Daoy (cell line): ENCODE measurements at regions not wholly inside any gene's neighbourhood (a gene's known extent, or its start where the extent isn't known, plus 50 kb on each side); places are given as distances from the start of the nearest gene placed in this dataset.

Experiments used
- DNase-seq: peaks from one replicate; pipeline ENCODE4 v3.0.0-alpha.2; 2015; ENCODE audit warnings: low read depth

DNA sequence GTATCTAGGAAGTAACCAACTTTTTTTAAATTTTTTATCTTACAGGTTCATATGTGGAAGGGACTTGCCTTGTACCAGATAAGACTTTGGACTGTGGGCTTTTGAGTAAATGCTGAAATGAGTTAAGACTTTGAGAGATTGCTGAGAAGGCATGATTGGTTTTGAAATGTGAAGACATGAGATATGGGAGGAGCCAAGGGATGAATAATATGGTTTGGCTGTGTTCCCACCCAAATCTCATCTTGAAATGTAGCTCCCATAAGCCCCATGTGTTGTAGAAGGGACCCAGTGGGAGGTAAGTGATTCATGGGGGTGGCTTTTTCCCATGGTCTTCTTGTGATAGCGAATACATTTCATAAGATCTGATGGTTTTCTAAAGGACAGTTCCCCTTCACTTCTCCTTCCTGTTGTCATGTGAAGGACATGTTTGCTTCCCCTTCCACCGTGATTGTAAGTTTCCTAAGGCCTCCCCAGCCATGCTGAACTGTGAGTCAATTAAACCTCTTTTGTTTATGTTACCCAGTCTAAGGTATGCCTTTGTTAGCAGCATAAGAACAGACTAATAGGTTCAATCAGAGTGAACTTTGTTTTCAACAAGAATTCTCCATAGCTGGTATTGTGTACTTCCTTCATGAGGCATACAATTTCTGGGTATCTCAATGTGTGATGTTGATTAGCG, 535.6 kb upstream of the MEF2C start:
- peak; percentile 35 for DNase-seq

DNA sequence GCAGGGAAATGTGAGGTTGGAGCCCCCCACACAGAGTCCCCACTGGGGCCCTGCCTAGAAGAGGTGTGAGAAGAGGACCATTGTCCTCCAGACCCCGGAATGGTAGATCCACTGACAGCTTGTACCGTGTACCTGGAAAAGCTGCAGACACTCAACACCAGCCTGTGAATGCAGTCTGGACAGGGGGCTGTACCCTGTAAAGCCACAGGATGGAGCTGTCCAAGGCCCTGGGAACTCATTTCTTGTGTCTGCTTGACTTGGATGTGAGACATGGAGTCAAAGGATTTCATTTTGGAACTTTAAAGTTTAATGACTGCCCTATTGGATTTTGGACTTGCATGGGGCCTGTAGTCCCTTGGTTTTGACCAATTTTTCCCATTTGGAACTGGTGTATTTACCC, 535.0 kb upstream of the MEF2C start:
- no peak for DNase-seq

DNA sequence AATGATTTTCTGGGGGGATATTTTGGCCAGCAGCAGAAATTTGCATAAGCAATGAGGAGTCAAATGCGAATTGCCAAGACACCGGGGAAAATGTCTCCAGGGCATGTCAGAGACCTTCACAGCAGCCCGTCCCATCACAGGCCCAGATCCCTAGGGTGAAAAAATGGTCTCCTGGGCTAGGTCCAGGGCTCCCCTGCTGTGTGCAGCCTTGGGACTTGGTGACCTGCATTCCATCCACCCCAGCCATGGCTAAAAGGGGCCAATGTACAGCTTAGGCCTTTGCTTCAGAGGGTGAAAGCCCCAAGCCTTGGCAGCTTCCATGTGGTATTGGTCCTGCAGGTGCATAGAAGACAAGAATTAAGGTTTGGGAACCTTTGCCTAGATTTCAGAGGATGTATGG, 534.5 kb upstream of the MEF2C start:
- DNase-seq = no peak

DNA sequence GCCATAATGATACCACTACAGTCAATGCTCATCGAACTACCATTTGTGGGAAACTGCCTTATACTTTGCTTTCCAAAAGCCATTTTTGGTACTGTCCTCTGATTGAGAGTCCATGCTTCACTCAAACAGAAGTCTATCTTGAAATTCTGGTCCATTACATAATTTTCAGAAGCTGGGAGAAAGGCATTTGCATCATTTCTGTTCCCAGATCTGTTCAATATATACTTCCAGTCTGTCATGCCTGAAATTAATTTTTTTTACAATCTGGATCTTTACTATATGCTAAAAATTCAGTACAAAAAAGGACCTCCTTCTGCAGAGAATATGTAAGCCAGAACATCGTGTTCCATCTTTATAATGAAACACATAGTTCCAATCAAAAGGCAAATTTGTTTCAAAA, 528.9 kb upstream of the MEF2C start:
- no peak for DNase-seq

DNA sequence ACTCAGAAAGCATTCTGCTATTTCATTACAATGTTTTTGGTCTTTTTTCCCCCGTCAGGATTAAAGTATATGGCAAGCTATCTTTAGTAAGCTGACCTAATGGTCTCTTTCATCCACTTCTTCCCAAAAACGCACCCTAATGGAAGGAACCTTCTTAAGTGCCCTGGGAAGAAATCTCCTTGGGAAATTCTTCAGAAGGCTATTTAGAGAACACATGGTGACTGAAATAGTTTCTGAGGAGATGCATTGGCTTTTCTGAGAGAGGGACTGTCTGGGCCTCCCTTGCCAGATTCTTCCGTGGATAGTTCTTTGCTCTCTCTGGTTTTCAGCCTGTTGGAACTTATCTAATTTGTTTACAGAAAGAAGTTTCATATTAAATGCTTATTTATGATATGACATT, 524.1 kb upstream of the MEF2C start:
- no peak for DNase-seq

DNA sequence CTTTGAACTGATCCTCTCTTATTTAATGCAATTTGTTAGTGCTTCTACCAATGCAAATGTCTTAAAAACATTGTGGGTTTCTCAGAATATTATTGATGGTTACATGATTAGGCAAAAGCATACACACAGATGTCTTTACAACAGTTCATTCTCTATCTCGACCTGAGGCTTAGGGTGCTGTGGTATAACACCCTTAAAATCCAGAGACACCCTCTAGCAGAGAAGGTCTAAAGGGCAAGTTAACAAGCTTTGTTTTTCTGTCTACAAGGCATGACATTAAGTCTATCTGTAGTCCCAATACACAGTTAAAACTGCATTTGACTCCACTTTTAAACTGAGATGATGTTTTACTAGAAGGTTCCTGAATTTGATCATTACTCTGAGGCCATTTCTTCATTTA, 518.7 kb upstream of the MEF2C start:
- DNase-seq = no peak

DNA sequence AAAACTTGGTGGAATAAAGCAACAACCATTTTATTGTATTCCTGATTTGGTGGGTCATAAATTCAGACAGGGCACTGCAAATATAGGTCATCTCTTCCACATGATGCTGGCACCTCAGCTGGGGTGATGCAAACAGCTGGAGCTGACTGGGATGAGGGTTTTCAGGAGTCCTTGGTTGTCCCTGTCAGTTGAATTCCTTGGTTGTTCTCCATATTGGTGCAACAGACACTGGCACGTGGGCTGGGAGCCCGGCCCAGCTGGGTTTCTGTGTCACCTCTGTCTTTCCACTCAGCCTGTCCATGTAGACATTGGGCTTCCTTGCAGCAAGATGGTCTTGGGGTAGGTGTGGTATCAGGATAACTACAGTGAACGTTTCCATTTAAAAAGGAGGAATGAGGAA, 518.0 kb upstream of the MEF2C start:
- no peak for DNase-seq

DNA sequence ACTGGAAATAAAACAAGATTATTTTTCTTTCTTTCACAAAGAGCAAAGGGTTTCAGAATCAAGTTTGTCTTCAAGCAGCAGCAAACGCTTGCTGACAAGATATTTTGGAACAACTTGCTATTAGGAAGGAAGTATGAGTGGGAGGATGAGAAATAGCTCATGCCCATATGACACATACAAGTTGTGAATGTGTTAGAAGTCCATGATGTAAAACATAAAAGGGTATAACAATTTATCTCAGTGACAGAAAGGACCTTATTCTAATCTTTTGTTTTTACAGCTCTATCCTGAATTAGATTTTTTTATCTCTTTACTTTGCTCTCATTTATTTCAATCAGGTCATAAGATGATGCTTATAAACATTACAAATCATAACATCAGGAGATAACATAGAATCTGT, 516.6 kb upstream of the MEF2C start:
- no peak for DNase-seq

DNA sequence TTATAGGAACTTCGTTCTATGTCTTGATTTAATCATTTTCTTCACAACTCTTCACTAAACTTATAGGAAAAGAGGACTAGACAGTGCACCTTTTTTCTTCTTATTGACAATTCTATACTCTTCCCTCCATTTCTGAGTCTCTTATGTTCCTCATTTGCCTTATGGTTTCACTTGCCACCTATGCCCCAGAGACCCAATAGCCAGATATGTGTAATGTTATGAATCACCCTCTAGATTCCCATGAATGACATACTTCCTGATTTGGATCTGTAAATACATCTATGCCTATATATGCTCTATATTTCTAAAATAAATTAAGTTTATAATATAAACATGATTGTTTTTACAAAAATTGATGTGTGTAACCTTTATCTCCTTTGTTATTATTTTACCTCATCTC, 514.1 kb upstream of the MEF2C start:
- peak; percentile 53 for DNase-seq

DNA sequence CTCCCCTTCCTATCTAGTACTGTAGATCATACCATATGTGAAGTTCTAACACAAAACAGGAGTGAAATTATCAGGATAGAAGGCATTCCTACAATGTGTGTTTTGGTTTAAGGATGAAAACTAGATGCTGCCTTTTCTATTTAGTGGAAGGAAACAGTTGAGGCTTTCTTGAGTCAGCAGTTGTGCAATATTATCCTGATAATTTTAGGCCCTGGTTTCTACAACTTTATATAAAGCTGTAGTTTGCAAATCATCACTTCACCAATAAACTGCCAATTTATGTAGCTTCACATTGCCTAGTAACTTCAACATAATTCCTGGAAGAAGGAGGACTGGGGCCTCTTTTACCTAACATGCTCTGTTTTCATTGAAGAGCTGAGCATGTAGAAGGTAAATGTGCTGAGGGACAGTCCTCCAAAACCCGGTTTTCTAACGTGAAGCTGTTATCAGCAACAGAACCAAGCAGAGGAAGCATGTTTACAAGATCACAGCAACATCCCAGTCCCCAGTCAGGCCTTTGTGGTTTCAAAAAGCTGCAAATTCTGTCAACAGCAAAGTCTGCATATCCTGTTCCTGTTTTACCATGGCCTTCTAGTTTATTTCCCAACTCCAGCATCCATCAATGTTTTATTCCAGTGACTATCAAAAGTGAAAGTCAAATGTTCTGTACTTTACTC, 513.4 kb upstream of the MEF2C start:
- DNase-seq = peak; percentile 14

DNA sequence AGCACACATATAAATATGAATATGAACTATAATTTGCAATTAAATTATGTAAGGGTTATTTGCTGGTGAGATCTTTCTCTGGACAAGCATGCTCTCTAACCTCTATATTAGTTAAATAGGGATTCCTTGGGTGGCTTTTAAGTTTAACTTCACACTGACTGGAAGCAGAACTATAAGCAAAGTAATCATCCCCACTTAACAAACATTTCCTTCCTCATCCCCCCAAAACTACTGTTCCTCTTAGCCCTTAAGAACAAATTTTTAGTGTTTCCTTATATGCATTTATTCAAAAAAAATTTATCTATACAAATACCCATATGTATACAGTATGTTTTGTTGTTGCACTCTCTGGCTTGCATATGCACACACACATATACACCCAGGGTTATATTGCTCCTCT, 512.1 kb upstream of the MEF2C start:
- DNase-seq = no peak

DNA sequence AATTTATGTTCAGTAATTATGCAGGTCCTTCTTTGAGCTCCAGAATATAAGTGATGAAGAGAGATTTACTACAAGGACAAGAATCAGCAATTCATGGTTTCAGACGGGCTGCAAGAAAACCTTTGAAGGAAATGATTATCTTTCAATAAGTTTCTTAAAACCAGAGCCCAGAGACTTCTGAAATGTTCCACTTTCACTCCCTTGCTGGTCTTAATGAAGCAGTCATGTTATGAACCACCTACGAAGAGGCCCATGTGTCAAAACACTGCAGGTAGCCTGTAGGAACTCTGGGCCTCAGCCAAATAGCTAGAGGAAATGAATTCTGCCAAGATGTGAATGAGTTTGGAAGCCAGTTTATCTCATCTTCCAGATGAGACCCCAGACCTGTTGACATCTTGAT, 505.9 kb upstream of the MEF2C start:
- DNase-seq = no peak

DNA sequence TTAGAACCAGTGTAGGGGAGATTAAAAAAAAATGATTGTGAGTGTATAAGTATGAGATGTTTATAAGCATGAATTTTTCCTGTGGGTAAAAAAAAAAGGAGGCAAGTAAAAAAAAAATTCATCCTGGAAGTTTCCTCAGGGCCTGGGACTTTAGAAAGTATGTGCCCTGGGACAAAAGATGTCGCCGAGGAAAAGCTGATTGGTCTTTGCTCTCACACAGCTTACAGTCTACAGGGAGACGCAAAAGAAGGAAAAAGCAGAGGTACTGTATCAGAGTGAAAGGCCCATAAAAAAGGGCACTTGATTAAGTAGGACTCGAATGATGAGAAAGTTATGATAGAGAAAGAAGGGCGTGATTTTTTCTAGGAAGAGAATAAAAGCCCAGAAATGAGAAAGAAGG, 501.4 kb upstream of the MEF2C start:
- DNase-seq = no peak

DNA sequence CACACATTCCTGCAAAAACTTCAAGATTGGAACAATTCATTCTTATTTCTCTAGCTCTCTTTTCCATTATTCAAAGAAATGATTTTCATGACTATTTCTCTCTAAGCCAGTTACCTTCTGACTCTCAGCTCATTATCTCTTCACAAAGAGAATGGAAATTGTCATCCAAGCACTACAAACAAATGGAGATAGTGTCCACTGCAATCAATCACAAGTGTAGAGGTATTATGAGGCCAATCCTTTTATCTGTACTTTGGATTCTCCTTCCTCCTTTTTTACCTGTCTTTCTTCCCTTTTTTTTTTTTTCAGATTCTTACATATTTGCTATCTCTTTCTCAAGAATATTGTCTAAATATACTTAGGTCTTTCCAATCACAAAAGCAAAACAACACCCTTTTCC, 497.7 kb upstream of the MEF2C start:
- no peak for DNase-seq

DNA sequence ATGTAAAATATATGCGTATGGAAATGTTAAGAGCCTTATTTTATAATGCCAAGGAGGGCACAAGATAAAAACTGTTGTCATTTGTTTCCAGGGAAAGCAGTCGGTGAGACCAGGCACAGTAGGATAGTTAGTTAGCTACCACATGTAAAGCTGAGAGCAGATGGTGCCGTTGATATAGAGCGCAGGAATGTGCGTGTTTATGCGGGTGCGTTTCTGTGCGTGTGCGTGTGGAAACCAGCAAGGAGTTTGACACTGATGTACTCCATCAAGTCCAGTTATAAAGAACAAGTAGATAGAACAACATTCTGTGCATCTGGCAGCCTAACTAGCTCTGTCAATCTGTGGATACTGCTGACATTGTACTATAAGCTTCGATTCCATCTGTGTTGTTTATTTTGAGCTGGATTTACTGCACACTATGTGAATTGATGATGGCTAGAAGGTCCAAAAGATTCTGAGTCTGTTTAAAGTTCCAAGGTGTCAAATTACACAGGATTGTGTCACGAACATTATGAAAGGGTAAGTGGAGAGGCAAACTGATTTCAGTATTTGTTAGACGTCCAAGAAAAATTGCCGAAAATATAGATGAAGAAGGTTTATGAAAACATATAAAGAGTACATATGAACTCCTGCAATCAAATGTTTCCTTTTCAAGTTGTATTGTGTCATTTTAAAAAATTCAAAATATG, 494.9 kb upstream of the MEF2C start:
- no peak for DNase-seq

DNA sequence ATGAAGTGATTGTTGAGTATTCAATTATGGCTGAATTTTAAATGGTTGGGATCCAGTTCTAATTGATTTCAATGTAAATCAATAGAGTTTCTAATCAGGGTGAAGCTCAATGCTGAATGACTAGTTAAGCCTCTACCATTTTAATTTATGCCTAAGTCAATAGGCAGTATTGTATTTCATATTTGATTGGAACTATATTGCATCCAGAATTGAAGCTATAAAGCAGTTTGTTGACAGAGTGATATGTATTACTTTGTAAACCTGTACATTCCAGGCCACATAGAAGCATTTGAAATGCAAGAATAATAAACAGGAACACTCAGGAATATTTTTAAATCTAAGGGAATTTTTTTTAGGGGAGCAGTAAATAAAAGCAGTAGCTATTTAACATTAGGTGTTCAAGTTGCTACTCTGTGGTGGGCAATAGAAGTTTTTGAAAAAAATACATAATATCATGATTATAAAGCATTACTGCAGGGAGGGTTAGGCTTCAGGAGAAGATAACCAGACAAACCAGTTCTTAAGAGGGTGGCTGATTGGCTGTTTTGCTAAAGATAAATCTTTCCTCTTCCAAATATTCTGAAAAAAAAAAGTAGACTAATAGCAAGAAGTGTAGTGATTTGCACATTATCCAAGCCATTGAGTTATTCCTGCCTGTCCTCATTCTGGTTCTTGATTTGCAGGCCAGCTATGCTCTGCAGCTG, 492.0 kb upstream of the MEF2C start:
- no peak for DNase-seq

DNA sequence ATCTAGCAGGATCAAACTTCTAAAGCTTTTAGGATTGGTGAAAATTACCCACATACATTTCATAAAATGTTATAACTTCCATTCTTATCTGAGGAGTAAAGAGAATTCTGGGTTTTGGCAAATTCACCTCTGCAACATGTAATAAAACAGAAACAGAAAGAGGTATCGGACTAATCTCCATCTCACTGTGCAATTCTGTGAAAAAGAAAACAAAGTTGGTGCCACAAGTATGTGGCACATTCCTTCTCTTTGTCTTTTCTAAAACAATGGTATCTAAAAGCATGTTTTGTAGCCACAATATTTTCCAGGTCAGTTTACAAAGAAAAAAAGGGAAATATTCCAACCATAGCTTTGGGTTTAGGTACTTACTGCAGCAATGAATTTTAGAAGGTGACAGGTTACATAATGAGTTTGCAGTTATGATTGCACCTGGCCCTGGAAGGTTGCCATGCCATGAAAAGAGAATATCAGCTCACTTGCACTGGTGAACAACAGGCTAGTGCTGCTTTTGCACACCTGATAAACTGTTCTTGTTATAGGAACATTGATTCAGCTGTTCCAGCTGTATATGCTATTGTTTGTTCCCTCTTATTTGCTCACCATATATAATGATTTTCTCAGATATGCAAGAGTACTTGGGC, 491.3 kb upstream of the MEF2C start:
- no peak for DNase-seq

DNA sequence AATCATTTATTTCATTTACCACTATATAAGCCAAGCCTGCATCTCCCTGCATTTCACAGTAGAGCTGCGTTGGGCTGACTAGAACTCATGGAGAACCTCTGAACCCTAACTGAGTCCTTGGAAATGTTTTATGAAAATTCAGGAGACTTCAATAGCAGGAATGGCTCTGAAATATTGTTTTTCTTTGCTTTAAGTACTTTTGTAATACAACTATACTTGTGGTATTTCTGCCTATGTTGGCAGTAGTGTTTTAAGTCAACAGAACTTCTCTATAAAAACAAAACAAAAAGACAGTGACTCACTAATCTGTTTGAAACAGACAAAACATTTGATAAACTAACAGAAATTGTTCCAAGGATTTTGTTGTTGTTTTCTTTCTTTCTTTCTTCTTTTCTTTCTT, 489.2 kb upstream of the MEF2C start:
- no peak for DNase-seq

DNA sequence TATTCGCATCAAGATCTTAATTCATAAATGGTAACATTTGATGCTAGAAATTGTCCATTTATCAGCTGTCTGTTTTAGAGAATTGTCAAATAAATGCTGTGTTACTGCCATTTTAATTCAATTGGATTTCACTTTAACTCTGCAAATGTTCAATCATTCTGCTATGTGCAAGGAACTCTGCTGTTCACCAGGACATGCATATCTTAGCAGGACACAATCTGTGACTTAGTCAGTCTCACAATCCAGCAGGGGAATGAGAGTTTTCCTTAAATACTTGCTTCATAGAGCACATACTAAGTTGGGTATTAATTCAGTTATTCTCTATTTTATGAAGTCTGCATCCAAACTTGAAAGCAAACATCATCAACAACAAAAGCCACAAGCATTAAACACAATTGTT, 488.7 kb upstream of the MEF2C start:
- no peak for DNase-seq

DNA sequence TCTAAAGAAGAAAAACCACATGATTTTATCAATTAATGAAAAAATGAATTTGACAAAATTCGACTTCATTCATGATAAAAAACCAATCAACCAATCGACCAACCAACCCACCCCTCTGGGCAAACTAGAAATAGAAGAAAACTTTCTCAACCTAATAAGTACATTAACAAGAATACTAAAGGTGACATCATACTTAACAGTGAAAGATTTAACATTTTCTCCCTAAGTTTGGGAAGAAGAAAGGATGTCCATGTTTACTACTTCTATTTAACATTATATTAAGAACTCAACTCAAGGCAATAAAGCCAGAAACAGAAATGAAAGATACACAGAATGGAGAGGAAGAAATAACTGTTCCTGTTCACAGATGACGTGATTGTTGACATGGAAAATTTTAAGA, 476.1 kb upstream of the MEF2C start:
- DNase-seq = no peak

DNA sequence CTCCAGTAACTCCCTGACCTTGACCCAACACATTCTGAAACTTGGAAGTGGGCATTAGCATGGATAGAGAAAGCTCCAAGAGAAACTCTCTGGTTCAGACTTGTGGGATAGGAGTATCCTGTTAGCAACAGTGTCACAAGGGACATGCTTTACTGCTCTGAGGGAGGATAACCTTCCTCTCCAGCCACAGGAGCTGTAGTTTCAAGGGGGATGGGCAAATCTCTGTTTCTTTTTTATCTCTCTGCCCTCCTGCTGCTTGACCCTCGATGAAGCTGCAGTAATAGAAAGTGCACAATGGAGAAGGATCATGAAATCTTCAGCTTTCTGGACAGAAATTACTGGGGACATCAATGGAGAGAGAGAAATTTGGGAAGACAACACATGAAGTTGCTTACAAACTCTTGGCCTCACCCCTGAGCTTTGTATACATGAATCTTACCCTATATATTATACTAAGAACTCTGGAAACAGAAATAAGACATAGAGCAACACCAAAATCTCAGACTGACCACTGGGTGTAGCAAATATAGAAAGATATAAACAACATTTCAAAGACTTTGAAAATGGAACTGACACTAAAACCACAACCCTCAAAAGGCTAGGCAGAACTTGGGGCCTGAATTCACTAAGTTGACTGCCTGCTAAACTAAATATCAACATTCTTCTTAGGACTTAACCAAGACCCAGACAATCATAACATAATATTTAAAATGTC, 471.0 kb upstream of the MEF2C start:
- DNase-seq = no peak

DNA sequence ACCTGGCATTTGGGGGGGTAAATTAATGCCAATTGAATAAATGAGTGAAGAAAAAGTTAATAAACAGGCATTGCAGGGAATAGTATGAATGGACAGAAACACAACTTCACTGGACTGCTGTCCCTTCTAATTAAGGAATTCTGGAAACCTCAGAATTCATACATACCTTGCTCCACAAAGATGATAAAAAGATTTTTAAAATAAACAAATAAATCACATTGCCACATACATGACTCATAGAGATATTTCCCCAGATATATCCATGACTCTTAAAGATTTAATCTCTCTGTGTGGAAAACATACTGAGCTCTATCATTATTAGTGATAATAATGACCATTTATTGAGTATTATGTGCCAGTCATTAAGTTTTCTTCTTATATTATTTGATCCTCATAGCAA, 469.0 kb upstream of the MEF2C start:
- no peak for DNase-seq
